ENCODE measurements at regions not wholly inside any gene's neighbourhood (a gene's known extent, or its start where the extent isn't known, plus 50 kb on each side); places are given as distances from the start of the nearest gene placed in this dataset.

- dilution Hi-C loops (cut with MboI; ENCODE audit: extremely low pct_ligation_motif_present, low sequenced_read_pairs) = no loop called here
- FAIRE-seq = no peak
- no peaks in the 10 kb centered on the region for H3K9me1 ChIP-seq (replicated peaks; ENCODE audit: control insufficient read depth, extremely low read depth, insufficient read depth, low read length)
- H3K36me3 ChIP-seq (ENCODE audit: control insufficient read depth in 2 of 2, extremely low read depth in 1 of 2, insufficient read depth in 2 of 2, low read length in 2 of 2) = no peaks in the 10 kb centered on the region
- H3K4me1 ChIP-seq (ENCODE audit: control insufficient read depth, extremely low read depth, insufficient read depth, low read length) = no peaks in the 10 kb centered on the region
- intact Hi-C loops (cut with micrococcal nuclease) = no loop called here
- H3K4me2 ChIP-seq (ENCODE audit: insufficient read depth, low read length) = no peak overlapping the region
- no peak overlapping the region for H2AFZ ChIP-seq (ENCODE audit: low read depth, low read length)
- H4K20me1 ChIP-seq (replicated peaks; ENCODE audit: control insufficient read depth, extremely low read depth, insufficient read depth, low read length) = no peaks in the 10 kb centered on the region
- TF ChIP-seq EZH2 (IDR thresholded peaks at IDR 0.05; ENCODE audit: borderline replicate concordance, low read depth, low read length, severe bottlenecking) (no peak), FOS (IDR thresholded peaks at IDR 0.05; ENCODE audit: borderline replicate concordance, insufficient read depth, low read length) (no peak), JUN (IDR thresholded peaks at IDR 0.05; ENCODE audit: borderline replicate concordance, insufficient read depth, insufficient read length, low read depth) (no peak), GATA2 (IDR thresholded peaks at IDR 0.05; ENCODE audit: insufficient read depth, insufficient read length, low read depth, low read length) (no peak), MAX (IDR thresholded peaks at IDR 0.05; ENCODE audit: insufficient read depth, insufficient read length) (no peak), POLR2AphosphoS5 (IDR thresholded peaks at IDR 0.05; ENCODE audit: insufficient read depth, low read depth, low read length) (no peak), CTCF (IDR thresholded peaks at IDR 0.05; ENCODE audit: extremely low read depth in 1 of 2, insufficient read depth in 1 of 2, low read depth in 1 of 2, low read length in 2 of 2) (no peak), POLR2A (IDR thresholded peaks at IDR 0.05; ENCODE audit: low read depth, low read length) (no peak), MYC (IDR thresholded peaks at IDR 0.05; ENCODE audit: low read depth, low read length) (no peak)
- H3K79me2 ChIP-seq (ENCODE audit: control insufficient read depth, insufficient read depth, low read length) = no peaks in the 10 kb centered on the region
- H3K9me3 ChIP-seq (replicated peaks; ENCODE audit: control insufficient read depth, insufficient read depth, low read length) = peaks cover 5% of the 10 kb centered on the region
- H3K27ac ChIP-seq (ENCODE audit: insufficient read depth, low read depth, low read length) = no peak overlapping the region
- no TSS peak for BruUV-seq (replicated peaks)
- DNase-seq (ENCODE audit: low read depth, low spot score) = no peak
- H3K27me3 ChIP-seq (ENCODE audit: control insufficient read depth in 2 of 2, insufficient read depth in 2 of 2, low read length in 2 of 2) = no peaks in the 10 kb centered on the region
- H3K4me3 ChIP-seq (replicated peaks in 1 of 3; ENCODE audit: insufficient read depth in 1 of 3, low read depth in 1 of 3, low read length in 3 of 3) = no peak overlapping the region
- ChIA-PET CTCF (no interaction called here), POLR2A (no interaction called here)
- H3K9ac ChIP-seq (replicated peaks; ENCODE audit: extremely low read depth, insufficient read depth, low read length) = no peak overlapping the region
Observed at GRCh38 chr2:117646872-117647271, 167.6 kb upstream of the DDX18 start.
